ENCODE measurements at regions not wholly inside any gene's neighbourhood (a gene's known extent, or its start where the extent isn't known, plus 50 kb on each side); places are given as distances from the start of the nearest gene placed in this dataset.

DNA sequence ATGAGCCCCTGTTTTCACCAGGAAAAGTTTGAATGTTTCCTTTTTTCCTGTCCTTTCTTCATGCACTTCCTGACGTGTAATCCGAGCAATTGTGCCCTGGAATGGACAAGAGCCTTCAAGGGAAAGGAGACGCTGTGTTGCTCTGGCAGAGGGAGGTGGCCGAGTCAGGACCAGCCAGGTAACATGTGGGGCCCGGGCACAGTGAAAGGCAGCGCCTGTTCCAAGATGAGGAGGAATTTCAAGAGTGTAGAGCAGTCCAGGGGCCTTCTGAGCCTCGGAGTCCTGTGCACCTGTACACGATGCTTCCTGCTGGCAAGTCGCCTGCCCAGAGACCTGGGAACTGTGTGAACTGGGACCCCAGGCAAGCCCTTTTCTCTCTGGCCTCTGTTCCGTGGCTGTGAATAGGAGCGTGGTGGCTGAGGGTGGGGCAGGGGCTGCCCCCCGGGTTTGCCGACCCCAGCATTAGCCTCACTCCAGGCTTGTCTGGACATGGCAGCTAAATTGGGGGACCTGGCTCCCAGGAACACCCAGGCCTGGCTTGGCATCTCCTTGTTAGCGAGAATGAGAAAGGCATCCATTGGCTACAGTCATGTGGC lies 92.0 kb downstream of the MYEOV start:
- no peak overlapping the region for H3K4me3 Mint-ChIP-seq
- H3K27ac Mint-ChIP-seq: no peak overlapping the region
- H3K4me1 Mint-ChIP-seq: no peaks in the 10 kb centered on the region
- no peak for DNase-seq
- H3K36me3 Mint-ChIP-seq: peaks cover 8 to 10% of the 10 kb centered on the region in 2 donors
- ATAC-seq (ENCODE audit: low read depth in 2 of 2): no peak
- H3K9me3 Mint-ChIP-seq: peaks cover 10 to 27% (median 16%) of the 10 kb centered on the region in 7 donors
- peaks cover 0 to 4% (median 0%) of the 10 kb centered on the region in 3 donors for H3K27me3 Mint-ChIP-seq

GRCh38 chr11:69386594-69387408 lies 92.8 kb downstream of the MYEOV start:
- Mint-ChIP-seq H3K27me3 (peaks cover 0 to 8% (median 0%) of the 10 kb centered on the region in 3 donors), H3K4me3 (no peak overlapping the region), H3K36me3 (peaks cover 8 to 10% of the 10 kb centered on the region in 2 donors), H3K27ac (peak overlapping the region in 2 of 6 donors; percentile 18 to 49), H3K9me3 (peaks cover 10 to 27% (median 16%) of the 10 kb centered on the region in 7 donors), H3K4me1 (no peaks in the 10 kb centered on the region)
- no peak for ATAC-seq (ENCODE audit: low read depth in 2 of 2)
- no peak for DNase-seq

DNA sequence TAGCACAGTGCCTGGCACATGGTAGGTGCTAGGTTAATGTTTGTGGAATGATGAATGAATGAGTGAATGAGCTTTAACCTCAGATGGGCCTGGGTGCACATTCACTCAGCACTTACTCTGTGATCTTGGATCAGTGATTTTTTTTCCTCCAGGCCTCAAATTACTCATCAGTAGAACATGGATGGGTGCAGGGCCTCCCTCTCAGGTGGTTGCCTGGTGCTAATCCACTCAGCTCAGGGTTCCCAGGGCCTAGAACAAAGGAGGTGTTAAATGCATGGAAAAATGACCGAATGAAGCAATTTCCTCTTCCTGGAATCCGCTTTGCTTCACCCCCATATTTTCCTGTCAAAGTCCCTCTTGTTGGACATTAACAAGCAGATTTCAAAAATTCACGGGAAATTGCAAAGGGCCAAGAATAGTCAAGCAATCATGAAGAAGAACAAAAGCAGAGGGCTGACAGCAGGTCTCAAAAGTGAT lies 93.5 kb downstream of the MYEOV start:
- DNase-seq (no peak), ATAC-seq (ENCODE audit: low read depth in 2 of 2) (no peak)
- peak overlapping the region in 2 of 6 donors; percentile 18 to 57 for H3K27ac Mint-ChIP-seq
- no peak overlapping the region for H3K4me3 Mint-ChIP-seq
- H3K36me3 Mint-ChIP-seq: peaks cover 8 to 10% of the 10 kb centered on the region in 2 donors
- H3K4me1 Mint-ChIP-seq: no peaks in the 10 kb centered on the region
- H3K9me3 Mint-ChIP-seq: peaks cover 10 to 27% (median 16%) of the 10 kb centered on the region in 7 donors
- H3K27me3 Mint-ChIP-seq: peaks cover 0 to 8% (median 0%) of the 10 kb centered on the region in 3 donors

DNA sequence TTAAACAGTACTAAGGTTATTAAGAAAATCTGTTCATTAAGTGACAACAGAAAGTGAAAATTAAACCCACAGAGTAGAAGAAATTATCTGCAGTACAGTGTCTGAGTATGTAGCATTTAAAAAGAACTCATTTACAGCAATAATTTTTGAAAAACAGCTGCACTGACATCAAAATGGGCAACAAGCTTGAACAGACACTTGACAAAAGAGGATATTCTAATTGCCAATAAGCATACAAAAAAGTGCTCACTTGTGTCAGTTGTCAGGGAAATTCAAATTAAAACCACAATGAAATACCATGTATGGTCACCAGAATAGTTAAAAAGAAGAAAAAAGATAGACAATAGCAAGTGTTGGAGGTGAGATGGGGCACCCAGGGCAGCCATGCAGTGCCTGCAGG lies 93.3 kb upstream of the LINC01488 start:
- Mint-ChIP-seq H3K4me1 (no peaks in the 10 kb centered on the region), H3K4me3 (no peak overlapping the region), H3K27me3 (peaks cover 0 to 15% (median 0%) of the 10 kb centered on the region in 3 donors), H3K27ac (no peak overlapping the region), H3K9me3 (peaks cover 10 to 27% (median 16%) of the 10 kb centered on the region in 7 donors), H3K36me3 (peaks cover 8 to 10% of the 10 kb centered on the region in 2 donors)
- ATAC-seq (ENCODE audit: low read depth in 2 of 2): no peak
- DNase-seq: no peak

GRCh38 chr11:69388661-69389060 lies 92.8 kb upstream of the LINC01488 start:
- H3K9me3 Mint-ChIP-seq: peaks cover 10 to 27% (median 16%) of the 10 kb centered on the region in 7 donors
- H3K36me3 Mint-ChIP-seq: peaks cover 8 to 10% of the 10 kb centered on the region in 2 donors
- no peak overlapping the region for H3K4me3 Mint-ChIP-seq
- DNase-seq (no peak), ATAC-seq (ENCODE audit: low read depth in 2 of 2) (no peak)
- no peaks in the 10 kb centered on the region for H3K4me1 Mint-ChIP-seq
- H3K27ac Mint-ChIP-seq: no peak overlapping the region
- peaks cover 0 to 16% (median 0%) of the 10 kb centered on the region in 3 donors for H3K27me3 Mint-ChIP-seq

GRCh38 chr11:69390561-69390960 lies 90.9 kb upstream of the LINC01488 start:
- Mint-ChIP-seq H3K4me1 (no peaks in the 10 kb centered on the region), H3K36me3 (peaks cover 8 to 10% of the 10 kb centered on the region in 2 donors), H3K4me3 (no peak overlapping the region), H3K9me3 (peaks cover 10 to 27% (median 16%) of the 10 kb centered on the region in 7 donors), H3K27ac (no peak overlapping the region), H3K27me3 (peaks cover 0 to 16% (median 0%) of the 10 kb centered on the region in 3 donors)
- DNase-seq (no peak), ATAC-seq (ENCODE audit: low read depth in 2 of 2) (no peak)

- ATAC-seq (ENCODE audit: low read depth in 2 of 2) (no peak), DNase-seq (no peak)
- Mint-ChIP-seq H3K36me3 (peaks cover 8 to 10% of the 10 kb centered on the region in 2 donors), H3K9me3 (peaks cover 10 to 27% (median 16%) of the 10 kb centered on the region in 7 donors), H3K4me3 (peak overlapping the region in 2 of 8 donors; percentile 6 to 47), H3K4me1 (no peaks in the 10 kb centered on the region), H3K27ac (peak overlapping the region in 1 of 6 donors; percentile 48), H3K27me3 (peaks cover 0 to 16% (median 0%) of the 10 kb centered on the region in 3 donors)
Observed at GRCh38 chr11:69391192-69392103, 90.0 kb upstream of the LINC01488 start.

GRCh38 chr11:69392104-69392653 lies 89.3 kb upstream of the LINC01488 start:
- H3K9me3 Mint-ChIP-seq: peaks cover 10 to 27% (median 16%) of the 10 kb centered on the region in 7 donors
- DNase-seq (no peak), ATAC-seq (ENCODE audit: low read depth in 2 of 2) (no peak)
- H3K27me3 Mint-ChIP-seq: peaks cover 0 to 16% (median 0%) of the 10 kb centered on the region in 3 donors
- peaks cover 6 to 8% of the 10 kb centered on the region in 2 donors for H3K36me3 Mint-ChIP-seq
- H3K27ac Mint-ChIP-seq: no peak overlapping the region
- no peak overlapping the region for H3K4me3 Mint-ChIP-seq
- no peaks in the 10 kb centered on the region for H3K4me1 Mint-ChIP-seq

GRCh38 chr11:69393178-69393832 lies 88.2 kb upstream of the LINC01488 start:
- H3K27ac Mint-ChIP-seq: no peak overlapping the region
- H3K4me1 Mint-ChIP-seq: peaks cover 0 to under 1% (median 0%) of the 10 kb centered on the region in 3 donors
- peak overlapping the region in 1 of 8 donors; percentile 13 for H3K4me3 Mint-ChIP-seq
- peaks cover 0 to 16% (median 0%) of the 10 kb centered on the region in 3 donors for H3K27me3 Mint-ChIP-seq
- peaks cover 0 to 3% of the 10 kb centered on the region in 2 donors for H3K36me3 Mint-ChIP-seq
- DNase-seq (no peak), ATAC-seq (ENCODE audit: low read depth in 2 of 2) (no peak)
- peaks cover 6 to 17% (median 8%) of the 10 kb centered on the region in 7 donors for H3K9me3 Mint-ChIP-seq

DNA sequence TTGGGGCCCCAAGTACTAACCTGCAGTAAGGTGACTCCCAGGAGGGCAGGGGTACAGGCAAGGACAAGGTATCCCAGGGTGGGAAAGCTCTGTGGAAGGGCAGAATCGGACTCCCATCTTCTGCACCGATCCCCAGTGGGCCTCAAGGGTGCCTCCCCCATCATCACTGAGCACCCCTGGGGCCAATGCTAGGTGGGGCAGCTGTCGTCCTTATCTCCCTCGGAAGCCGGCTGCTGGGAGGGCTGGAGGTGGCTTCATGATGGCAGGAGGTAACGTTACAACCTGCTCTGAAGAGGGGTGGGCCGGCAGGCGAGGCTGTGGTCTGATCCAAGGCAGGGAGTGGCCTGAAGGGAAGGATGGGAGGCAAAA lies 87.6 kb upstream of the LINC01488 start:
- H3K27ac Mint-ChIP-seq: no peak overlapping the region
- H3K4me3 Mint-ChIP-seq: no peak overlapping the region
- DNase-seq (no peak), ATAC-seq (ENCODE audit: low read depth in 2 of 2) (no peak)
- no peaks in the 10 kb centered on the region for H3K36me3 Mint-ChIP-seq
- peaks cover 2 to 12% (median 4%) of the 10 kb centered on the region in 7 donors for H3K9me3 Mint-ChIP-seq
- H3K27me3 Mint-ChIP-seq: peaks cover 0 to 16% (median 0%) of the 10 kb centered on the region in 3 donors
- peaks cover 0 to 4% (median 0%) of the 10 kb centered on the region in 3 donors for H3K4me1 Mint-ChIP-seq

- Mint-ChIP-seq H3K27ac (no peak overlapping the region), H3K36me3 (no peaks in the 10 kb centered on the region), H3K27me3 (peaks cover 0 to 16% (median 0%) of the 10 kb centered on the region in 3 donors), H3K9me3 (peaks cover 0 to 7% (median 3%) of the 10 kb centered on the region in 7 donors), H3K4me3 (no peak overlapping the region), H3K4me1 (peaks cover 0 to 4% (median 0%) of the 10 kb centered on the region in 3 donors)
- ATAC-seq (ENCODE audit: low read depth in 2 of 2): no peak
- DNase-seq: no peak
Observed at GRCh38 chr11:69394234-69394868, 87.1 kb upstream of the LINC01488 start.

- peaks cover 0 to 4% (median 0%) of the 10 kb centered on the region in 3 donors for H3K4me1 Mint-ChIP-seq
- no peak for ATAC-seq (ENCODE audit: low read depth in 2 of 2)
- peak overlapping the region in 2 of 6 donors; percentile 9 to 29 for H3K27ac Mint-ChIP-seq
Observed at GRCh38 chr11:69394869-69395246, 86.6 kb upstream of the LINC01488 start.

More at GRCh38 chr11:69394869-69395246, 86.6 kb upstream of the LINC01488 start:
- Mint-ChIP-seq H3K4me3 (no peak overlapping the region), H3K9me3 (peaks cover 0 to 4% (median 1%) of the 10 kb centered on the region in 7 donors), H3K36me3 (no peaks in the 10 kb centered on the region), H3K27me3 (peaks cover 0 to 16% (median 0%) of the 10 kb centered on the region in 3 donors)
- DNase-seq: no peak

Measured in naive B cell (primary cell).